NCI-H82 treated with DMSO at 0.1 percent for 48 hours (cell line): ENCODE measurements at regions not wholly inside any gene's neighbourhood (a gene's known extent, or its start where the extent isn't known, plus 50 kb on each side); places are given as distances from the start of the nearest gene placed in this dataset.

Experiments
- DNase-seq: peaks from one replicate; lab custom pipeline; 2025; ENCODE audit not compliant: unreplicated experiment; lab: John Stamatoyannopoulos, UW

- no peak for DNase-seq
Observed at GRCh38 chr6:25217829-25218228, 61.3 kb upstream of the CARMIL1 start.

- DNase-seq, result no peak
Observed at GRCh38 chr6:25218346-25218745, 60.8 kb upstream of the CARMIL1 start.

DNA sequence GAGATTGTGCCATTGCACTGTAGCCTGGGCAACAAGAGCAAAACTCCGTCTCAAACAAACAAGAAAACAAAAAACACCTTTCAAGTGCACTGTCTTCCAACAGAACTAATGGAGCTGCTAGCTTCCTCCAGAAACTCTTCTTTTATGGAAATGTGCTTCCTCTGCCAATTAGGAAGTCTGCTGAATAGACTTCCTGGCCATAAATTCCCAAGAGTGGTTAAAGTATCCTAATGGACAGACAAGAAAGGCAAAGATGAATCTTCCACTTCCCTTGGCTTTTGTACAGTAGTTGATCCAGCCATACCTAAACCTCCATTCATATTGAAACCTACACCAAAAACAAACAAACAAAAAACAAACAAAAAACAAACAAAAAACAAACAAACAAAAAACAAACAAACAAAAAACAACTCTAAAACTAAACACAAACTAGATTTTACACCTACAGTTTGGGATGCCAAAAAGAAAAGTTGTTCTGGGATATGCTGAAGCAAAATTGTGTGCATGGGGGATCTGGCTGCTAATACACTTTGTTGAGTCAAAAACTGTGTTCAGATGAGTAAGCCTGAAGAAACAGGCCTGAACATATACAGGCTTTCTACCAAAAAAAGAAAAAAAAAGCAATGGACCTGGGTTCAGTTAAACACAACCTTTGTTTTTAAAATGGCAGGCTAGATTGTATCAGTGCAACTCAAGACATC, 59.8 kb upstream of the CARMIL1 start:
- no peak for DNase-seq

GRCh38 chr6:25219917-25220278, 59.3 kb upstream of the CARMIL1 start:
- DNase-seq, result no peak

DNA sequence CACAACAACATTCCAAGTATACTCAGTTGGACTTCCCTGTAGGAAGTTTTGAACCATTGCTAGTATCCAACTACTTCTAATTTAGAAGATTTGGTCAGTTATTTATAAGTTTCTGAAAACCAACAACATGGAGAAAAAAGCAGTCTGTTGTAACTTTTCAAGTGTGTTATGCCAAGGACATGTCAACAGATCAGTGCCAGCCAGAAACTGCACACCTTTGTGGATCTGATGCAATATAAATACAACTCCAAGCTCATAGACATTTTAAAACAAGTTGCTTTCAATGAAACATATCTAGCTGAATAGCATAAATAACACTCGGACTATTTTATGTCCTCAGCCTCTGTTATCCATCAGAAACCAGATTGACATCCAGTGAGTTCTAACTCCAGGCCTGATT, 58.3 kb upstream of the CARMIL1 start:
- no peak for DNase-seq

GRCh38 chr6:25222006-25222678, 57.0 kb upstream of the CARMIL1 start:
- DNase-seq, result no peak

DNA sequence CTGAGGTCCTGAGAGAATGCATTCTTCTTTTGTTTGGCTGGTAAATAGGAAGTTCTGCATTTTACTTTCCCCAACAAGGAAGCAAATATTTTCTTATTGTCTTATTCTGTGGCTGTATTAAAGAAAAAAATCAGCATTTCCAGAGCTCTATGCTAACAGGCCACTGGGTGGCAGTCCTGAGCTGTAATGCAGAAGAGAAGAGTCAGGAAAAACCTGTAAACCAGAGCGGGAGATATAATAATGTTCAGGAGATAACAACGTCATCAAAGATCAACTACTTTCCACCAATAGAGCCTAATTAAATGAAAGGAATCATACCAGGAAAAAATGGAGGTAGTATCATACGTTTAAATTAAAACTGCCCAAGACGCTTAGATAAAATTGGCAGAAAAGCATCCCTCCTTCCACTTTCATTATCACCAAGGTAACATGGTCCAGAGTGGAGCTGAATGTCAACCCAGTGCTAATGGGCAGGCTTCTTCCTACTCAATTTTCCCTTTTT, 55.6 kb upstream of the CARMIL1 start:
- peak; percentile 61 for DNase-seq

DNA sequence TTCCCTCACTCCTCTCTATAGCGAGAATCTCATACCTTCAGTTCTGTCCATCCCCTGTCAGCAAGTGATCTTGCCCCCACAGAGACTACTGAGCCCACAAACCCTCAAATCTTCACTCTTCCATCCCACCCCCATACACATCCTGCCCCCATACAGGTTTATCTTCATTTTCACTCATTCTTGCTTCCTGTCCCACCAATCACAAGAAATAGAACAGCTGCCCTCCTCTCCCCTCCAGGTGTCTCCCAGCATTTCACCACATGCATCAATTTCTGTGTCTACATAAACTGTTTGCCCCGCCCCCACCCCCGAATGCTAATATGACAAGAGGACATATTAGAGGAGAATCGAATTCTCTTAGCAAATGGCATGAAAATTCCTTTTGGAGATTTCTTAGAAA, 54.9 kb upstream of the CARMIL1 start:
- DNase-seq, result no peak

DNA sequence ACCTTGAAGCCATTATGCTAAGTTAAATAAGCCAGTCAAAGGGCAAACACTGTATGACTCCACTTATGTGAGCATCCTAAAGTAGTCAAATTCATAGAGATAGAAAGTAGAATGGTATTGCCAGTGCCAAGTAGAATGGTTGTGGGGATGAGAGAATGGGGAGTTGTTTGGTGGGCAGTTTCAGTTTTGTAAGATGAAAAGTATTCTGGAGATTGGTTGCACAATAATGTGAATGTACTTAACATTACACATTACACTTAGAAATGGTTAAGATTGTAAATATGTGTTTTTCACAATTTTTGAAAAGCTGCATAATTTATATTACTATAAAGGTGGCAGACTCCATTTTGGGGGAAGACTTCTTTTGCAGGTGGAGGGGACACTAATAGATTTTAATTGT, 51.3 kb upstream of the CARMIL1 start:
- DNase-seq, result no peak
